ENCODE measurements at regions not wholly inside any gene's neighbourhood (a gene's known extent, or its start where the extent isn't known, plus 50 kb on each side); places are given as distances from the start of the nearest gene placed in this dataset.

DNA sequence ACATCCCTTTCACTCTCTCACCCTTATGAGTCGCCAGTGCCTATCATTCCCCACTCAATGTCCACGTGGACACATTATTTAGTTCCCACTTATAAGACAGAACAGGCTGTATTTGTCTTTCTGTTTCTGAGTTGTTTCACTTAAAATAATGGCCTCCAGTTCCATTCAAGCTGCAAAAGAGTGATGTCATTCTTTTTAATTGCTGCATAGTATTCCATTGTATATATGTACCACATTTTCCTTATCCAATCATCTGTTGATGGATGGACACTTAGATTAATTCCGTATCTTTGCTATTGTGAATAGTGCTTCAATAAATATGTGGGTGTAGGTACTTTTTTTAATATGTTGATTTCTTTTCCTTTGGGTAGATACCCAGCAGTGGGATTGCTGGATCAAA is 79.1 kb downstream of the ZNF365 start:
- no peak for DNase-seq (ENCODE audit: low read depth, low spot score)

DNA sequence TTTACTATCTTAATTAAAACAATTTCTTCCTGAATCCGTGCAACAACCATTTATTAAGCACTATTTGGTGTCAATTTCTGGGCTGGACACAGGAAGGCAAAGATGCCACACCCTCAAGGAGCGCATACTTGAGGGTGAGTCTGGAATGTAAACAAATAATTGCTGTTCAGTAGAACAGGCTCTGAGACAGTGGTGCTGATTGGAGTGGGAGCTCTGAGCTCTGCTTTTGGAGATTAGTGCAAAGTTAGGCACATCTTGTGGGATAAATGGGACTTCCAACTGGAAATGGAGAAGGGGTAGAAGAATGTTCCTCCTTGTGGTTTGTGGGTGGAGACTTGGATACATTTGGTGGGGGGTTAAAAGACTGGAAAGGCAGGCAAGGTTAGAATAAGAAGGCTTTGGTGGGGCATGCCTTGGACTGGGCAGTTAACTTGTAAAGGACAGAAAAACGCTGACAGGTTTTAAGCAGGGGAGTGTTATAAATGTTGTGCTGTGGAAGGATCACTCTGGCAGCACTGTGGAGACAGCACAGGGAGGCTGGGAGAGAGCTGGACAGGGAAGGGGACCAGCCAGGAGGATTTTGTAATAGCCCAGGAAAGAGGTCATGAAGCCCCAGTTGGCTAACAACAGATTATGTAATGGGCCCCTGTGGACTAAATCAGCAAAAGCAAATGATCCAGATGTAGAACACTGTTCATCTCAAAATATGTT is 80.7 kb downstream of the ZNF365 start:
- peak; percentile 34 for DNase-seq (ENCODE audit: low read depth, low spot score)

DNA sequence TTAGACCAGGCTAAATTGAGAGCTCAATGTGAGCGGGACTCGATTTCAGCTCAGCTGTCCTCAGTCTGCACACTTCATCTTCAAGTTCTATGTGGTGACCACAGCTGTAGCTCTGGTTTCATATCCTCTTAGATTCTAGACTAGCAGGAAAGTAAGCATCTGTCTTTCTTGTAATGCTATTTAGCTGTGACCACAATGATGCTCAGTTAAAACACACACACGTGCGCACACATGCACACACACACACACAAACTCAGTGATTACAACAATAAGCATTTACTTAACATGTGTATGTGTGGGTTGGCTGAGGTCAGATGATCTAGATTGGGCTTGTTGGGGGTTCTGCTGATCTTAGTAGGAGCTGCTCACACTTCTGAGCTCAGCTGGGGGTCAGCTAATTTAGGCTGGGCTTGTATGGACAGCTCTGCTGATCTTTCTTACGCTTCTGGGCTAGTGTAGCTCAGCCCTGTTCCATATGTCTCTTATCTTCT is 82.5 kb downstream of the ZNF365 start:
- no peak for DNase-seq (ENCODE audit: low read depth, low spot score)

DNA sequence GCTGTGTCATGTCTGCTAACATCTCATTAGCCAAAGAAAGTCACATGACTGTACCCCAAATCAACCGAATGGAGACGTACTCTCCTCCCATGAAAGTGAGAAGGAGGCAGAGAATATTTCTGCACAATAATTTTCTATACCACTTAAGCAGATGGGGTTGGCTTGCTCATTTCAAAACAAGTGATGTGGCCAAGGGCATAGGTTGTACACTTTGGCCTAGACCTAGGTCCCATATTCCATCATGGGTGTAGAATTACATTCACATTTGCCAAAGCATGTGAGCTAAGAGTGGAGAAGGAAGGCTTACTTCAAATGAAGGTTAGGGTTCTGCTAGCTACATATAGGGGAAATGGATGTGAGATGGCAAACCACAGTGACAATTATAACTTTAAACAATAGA is 83.0 kb downstream of the ZNF365 start:
- DNase-seq (ENCODE audit: low read depth, low spot score), result no peak

DNA sequence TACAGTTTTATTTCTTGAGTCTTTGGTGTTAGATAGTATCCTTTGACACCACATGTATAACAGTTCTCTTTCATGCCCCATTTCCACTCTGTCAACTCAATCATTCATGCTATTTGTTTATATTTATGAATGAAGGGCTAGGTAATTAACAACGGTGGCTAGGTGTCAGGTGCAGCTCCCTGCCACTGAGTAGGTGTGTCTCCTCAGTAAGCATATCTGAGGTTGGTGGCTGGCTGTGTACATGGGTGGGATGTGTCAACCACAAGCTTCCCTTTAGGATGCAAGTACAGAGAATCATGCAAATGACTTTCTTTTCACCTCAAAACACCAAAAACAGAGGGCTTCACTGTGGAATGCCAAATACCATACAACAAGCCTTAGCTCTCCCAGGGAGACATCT is 83.4 kb downstream of the ZNF365 start:
- no peak for DNase-seq (ENCODE audit: low read depth, low spot score)

DNA sequence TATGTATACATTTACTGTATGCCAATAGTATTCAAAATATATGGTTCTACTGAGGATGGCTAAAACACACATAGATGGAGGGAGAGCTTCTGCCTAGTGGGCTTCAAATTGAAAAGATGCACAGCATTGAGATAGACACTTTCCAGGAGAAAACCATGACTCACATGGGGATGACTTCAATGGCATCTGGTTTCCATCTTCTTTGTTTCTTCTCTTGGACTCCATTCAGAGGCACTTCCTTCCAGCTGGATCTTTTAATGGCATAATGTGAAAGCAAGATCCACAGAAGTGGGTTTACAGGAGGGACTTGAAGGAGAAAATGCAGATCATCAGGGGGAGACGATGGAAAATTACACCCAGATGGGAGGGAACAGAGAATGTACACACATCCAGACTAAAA is 84.9 kb downstream of the ZNF365 start:
- DNase-seq (ENCODE audit: low read depth, low spot score), result no peak

DNA sequence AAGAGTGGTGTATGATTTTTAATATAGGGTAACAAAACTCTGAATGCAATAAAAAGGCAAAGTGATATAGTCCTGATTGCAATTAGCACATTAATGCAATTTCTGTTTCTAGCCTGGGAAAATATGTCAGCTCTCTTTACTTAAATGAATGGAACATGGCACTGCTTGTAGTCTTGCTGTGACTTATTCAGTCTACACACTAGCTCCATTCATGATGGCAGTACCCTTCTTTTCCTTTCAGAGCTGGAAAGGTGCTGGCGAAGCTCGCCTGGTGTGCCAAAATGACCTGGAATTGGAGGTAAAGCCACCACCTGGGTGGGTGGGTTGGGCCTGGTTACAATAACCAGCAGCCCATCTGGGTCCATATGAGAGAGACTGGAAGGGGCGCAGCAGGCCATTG is 85.3 kb downstream of the ZNF365 start:
- DNase-seq (ENCODE audit: low read depth, low spot score), result no peak

DNA sequence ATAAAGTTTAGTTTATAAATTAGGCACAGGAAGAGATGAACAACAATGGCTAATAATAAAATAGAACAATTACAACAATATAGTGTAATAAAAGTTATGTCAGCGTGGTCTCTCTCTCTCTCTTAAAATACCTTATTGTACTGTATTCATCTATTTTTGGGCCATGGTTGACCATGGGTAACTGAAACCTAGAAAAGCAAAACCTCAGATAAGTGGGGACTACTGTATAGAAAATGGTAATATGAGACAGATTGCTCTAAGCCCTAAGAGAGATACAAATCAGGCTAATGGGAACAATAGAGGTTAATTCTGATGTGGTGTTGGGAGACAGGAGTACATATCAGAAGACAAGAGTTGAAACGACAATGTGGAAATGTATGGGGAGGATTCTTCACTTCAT is 86.2 kb downstream of the ZNF365 start:
- no peak for DNase-seq (ENCODE audit: low read depth, low spot score)

DNA sequence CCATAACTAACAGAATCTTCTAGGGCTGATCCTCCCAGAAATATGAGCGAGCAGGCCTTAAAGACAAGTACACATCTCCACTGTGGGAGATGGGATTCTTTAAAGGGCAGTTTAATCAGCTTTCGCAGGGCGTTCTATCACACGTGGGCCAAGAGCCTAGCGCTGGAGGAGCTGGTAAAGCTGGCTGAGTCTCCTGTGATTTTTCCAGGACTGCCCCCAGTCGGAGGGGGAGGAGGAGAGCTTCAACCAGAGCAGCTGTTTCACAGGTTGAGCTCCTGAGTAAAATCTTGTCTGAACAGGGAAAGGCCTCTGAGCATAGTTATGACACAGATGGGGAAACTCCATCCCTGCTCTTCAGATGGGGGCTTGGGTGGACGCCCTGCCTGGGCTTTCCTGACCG is 87.0 kb downstream of the ZNF365 start:
- no peak for DNase-seq (ENCODE audit: low read depth, low spot score)

DNA sequence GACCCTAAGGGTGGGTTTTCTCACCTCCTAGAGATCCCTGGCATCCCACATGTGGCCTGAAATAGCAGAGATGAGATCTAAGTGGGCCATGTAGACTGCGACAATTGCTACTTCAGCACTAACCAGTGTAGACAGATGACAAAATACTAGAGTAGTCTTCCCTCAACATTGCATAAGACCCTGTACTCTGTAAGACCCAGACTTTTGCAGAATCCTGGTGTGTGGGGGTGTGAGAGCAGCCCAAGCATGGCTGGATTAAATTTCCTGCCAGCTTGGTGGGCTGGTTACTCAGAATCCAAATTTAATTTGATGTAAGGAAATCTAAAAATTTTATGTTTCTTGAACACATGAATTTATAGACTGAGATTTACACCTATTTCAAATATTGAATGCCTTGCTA is 88.3 kb downstream of the ZNF365 start:
- DNase-seq (ENCODE audit: low read depth, low spot score), result no peak

DNA sequence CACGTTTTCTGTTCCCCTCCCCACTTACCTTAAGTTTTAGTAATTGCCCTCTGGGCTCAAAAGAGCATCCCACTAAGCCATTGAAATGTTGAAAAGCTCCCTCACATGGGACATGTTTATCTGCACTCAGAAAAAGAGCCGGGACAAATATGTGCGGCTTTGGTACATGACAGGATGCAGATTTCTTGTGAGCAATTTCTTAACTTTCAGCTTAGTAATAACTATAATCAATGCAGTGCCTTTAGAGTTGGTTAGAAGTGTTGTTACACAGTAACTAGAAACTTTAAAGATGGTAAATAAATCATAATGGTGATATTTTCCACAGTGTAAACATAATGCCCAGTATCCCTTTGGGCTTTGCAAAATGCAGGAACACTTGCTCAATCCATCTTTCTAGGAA is 89.2 kb downstream of the ZNF365 start:
- no peak for DNase-seq (ENCODE audit: low read depth, low spot score)

DNA sequence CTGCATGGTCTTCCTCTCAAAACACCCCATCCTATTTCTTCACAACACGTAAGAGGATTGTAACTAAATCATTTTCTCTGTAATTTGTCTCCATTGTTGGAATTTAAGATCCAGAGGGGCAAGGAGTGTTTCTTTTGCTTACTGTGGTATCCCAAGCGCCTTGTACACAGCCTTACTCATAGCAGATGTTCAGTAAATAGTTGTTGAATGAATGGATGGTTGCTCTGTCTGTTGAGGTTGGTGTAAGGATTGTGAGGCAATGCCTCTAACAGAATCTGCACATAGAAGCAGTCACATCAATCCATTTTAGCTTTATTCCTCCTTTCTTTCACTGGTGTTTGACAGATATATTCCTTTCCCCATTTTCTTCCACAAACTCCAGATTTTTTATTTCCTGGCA is 90.1 kb downstream of the ZNF365 start:
- no peak for DNase-seq (ENCODE audit: low read depth, low spot score)

DNA sequence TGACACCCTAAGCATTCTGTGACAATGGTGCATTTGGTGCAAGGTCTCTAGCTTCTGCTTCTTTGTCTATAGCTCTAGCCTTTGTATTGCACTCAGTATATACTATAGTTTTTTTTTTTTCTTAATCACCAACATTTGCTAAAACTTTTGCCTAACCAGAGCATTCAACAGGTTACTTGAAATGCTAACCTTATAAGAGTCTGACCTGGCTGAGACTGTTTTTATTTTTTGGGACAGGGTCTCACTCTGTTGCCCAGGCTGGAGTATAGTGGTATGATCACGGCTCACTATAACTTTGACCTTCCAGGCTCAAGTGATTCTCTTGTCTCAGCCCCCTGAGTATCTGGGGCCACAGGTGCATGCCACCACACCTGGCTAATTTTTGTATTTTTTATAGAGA is 92.4 kb downstream of the ZNF365 start:
- no peak for DNase-seq (ENCODE audit: low read depth, low spot score)

DNA sequence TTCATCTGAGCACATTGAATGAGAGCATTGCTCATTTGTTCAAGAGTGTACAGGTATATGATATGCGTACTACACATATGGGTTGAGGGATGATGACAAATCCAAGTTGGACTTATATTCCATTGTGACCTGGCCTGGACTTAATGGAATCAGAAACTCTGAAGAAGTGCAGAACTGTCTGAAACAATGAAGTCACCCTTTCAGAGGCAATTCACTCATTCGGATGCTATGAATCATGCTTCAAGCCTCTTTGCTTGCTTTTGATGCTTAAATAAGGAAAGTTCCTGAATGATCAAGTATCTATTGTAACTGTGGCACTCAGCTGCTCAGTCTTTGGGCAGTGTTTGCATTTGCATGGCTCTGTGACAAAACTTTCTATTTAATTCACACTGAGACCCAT is 93.4 kb downstream of the ZNF365 start:
- DNase-seq (ENCODE audit: low read depth, low spot score), result no peak

DNA sequence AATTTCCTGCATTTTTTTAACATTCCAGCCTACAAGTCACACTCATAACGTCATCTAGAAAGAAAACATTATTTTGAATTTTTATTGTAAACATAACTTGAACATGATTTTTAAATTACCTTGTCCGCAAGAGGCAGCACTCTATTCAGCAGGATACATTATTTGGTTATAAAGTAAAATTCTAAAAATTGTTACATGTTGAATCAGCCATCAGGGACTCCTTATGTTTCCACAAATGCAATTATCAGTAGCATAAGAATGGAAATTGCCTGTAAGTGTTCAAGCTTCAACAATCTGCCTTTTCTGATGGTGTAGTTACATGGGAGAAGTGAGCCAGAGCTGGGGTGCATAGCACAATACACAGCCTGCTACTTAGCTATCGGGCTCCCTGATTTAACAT is 97.5 kb downstream of the ZNF365 start:
- DNase-seq (ENCODE audit: low read depth, low spot score), result no peak

DNA sequence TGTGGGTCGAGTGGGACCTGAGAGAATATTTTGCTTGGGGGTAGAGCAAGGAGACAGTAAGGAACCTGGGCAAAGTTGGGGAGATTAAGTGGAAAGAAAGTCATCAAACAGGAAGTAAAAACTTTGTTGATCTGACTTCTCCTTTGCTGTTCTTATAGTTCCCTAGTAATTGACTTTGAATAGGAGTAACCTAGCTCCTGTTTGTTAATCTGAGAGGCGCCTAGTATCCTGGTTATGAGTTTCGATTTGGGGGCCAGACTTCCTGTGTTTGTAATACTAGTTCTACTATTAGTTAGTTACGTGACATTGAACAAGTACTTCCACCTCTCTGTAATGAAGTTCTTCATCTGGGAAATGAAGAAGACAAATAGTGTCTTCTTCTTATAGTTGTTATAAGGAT is 99.1 kb downstream of the ZNF365 start:
- DNase-seq (ENCODE audit: low read depth, low spot score), result no peak

DNA sequence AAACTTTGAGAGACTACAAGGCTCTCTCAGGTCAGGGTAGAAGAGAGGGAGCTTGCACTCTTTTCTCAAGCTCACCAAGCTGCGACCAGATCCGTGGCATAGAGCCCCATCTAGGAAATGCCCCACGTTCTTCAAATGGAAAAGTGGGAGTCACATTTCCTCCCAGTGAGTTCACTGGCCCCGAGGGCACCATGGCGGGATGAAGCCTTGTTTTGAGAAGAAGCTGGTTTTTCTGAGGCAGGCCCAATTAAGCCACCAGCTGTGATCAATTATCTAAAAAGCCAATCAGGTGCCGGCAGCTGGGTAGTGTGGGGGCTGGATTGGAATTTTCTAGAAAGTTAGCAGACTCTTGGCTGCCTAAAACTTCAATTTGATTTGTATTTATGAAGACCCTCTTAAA is 101.4 kb downstream of the ZNF365 start:
- DNase-seq (ENCODE audit: low read depth, low spot score), result peak; percentile 20

DNA sequence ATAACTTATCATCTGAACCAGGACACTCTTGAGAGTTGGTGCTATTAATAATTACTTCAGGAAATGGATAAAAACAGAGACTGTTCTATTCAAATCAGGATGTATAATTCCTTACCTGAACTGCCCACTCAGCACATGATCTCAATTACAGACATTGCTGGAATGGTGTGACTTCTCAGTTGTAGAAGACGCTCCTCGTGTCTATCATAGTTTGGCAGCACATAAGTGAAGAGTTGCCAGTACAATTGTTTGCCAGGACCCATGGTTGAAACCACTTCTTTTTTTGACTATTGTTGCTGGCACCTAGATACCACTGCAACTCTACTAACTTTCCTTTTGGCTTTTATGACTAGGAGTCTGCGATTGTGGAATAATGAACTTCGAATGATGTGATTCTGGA is 105.4 kb downstream of the ZNF365 start:
- no peak for DNase-seq (ENCODE audit: low read depth, low spot score)

DNA sequence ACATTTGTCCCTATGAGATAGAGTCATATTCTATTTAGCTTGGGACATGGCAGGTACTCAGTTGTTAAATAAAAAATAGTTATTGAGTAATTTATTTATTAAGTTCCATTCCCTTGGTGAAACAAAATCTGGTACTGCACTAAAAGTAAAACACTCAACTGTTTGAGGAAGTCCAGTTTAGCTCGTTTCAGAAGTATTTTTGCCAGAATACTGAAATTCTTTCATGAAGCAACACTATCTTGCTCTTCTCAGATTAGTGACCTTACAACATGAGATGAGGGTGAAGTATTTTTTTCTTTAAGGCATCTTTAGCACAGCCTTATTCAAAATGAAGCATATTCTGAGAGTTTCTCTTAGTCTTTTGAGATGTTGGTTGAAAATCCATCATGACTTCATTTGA is 106.0 kb downstream of the ZNF365 start:
- DNase-seq (ENCODE audit: low read depth, low spot score), result no peak

DNA sequence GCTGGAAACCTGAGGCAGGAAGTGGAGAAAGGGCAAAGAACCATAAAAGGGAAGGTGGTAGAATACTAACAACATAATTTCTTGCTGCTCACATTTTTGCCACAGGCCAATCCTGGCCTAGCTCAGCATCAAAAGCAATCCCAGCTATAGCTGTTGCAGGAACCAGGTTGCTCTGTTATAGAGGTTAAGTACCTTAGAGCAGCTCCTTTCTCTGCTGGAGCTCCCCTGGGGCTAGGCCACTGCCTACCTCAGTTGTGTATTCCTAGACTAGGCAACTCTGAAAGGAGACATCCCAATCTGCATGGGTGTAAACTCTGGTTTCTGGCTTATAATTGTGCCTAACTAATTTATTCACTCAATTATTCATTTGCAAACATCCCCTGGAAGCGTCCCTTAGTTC is 108.4 kb downstream of the ZNF365 start:
- DNase-seq (ENCODE audit: low read depth, low spot score), result peak; percentile 13

DNA sequence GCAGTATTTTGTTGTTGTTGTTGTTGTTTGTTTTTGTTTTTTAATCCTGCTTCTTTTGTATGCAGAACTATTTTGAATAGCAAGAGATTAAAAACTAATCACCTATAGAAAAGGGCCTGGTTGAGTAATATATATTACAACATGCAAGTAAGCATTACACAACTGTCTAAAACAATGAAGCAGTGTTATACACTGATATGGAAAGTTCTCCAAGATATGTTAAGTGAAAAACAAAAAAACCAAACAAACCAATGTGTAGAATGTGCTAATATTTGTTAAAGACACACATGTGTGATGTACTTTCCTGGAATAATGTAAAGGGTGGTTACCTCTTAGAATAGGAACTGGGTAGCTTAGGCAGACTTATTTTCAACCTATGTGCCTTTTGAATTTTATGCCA is 117.4 kb downstream of the ZNF365 start:
- DNase-seq (ENCODE audit: low read depth, low spot score), result no peak

DNA sequence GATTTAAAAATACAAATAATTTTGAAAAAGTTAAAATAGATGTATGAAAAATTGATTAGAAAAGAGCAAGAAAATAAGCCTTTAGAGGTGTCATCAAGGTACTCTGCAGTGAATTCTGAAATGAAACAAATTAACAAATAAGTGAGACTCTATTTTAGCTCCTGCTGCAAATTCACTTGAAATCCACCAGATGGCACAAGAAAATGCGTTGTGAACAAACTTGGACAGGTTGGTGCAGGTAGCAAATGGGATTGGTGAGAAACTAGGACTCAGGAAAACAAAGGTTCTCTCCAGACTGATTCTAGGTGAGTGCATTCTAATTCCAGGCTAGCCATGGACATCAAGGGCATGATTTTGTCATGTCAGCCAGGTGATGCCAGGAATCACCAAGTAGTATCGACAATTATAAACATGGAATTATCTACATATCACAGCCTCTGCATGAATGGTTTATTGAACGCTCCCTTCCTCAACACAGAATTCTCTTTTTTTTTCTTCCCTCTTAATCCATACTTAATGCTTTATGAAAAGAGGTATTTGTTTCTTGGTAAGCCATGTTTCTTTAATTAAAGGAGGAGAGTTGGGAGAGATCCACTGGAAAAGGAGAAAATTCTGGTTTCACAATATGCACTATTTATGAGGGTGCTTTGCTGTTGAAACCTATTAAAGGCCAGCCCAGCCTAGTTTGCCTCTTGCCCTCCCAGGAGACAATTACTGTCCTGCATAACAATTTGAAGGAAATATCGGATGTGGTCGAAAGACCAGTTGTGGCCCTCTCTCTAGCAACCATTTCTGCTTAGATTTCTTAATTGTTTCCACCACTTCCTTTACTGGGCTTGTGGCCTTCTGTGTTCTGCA is 118.1 kb downstream of the ZNF365 start:
- DNase-seq (ENCODE audit: low read depth, low spot score), result no peak

DNA sequence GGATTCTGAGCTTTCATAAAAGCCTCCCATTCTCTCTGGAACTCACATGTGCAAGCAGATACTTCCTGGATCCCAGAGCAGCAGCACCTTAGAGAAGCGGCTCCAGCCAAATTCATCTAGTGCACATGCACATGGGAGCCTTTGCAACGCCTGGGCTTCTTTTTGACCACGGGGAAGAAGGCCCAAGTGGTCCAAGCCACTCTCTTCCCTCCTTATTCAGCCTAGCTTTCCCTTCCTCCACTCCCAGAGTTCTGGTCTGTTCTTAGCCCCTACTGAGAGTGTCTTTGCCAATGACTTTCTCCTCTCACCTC is 118.7 kb downstream of the ZNF365 start:
- DNase-seq (ENCODE audit: low read depth, low spot score), result no peak
